K562 (cell line): ENCODE measurements at regions not wholly inside any gene's neighbourhood (a gene's known extent, or its start where the extent isn't known, plus 50 kb on each side); places are given as distances from the start of the nearest gene placed in this dataset.

Experiments
- ATAC-seq: fragments of 200-7000 bp; cut with Tn5 transposase; 3 replicates; pipeline ENCODE4 v1.9.1; 2020; ENCODE audit warnings: moderate library complexity
- BruUV-seq: library from RNA; stranded (reverse); fragments of 400-500 nt; replicated peaks from 2 replicates; lab custom pipeline; 2021; lab: Mats Ljungman, UMichigan
- CTCF ChIA-PET: fragments of 300-600 bp; formaldehyde crosslinking; extraction: SDS; loops from one replicate; lab custom pipeline; 2021; ENCODE audit warnings: low intra/inter-chr PET ratio; lab: Yijun Ruan, JAX
- POLR2A ChIA-PET: fragments of 300-600, 350-650 bp; sonication (Branson Sonifier 250); formaldehyde crosslinking; extraction: SDS; loops from one replicate; lab custom pipeline; 2021; ENCODE audit warnings: antibody characterized with exemption, inconsistent platforms; lab: Yijun Ruan, JAX
- DNase-seq, 4 experiments: peaks; one replicate each; pipeline versions ENCODE4 v3.0.0 to v3.0.0-alpha.2; 2011 to 2018; ENCODE audit warnings: low spot score in 3 of 4, mixed read lengths in 3 of 4; ENCODE audit errors: extremely low read depth in 1 of 4
- FAIRE-seq: peaks from 2 replicates; lab custom pipeline; 2011; peaks lifted over from hg19 to GRCh38; lab: Jason Lieb, UNC
- H2AFZ ChIP-seq: 2 replicates; pipeline ENCODE4 v1.6.0; 2011; ENCODE audit warnings: low read depth, low read length, control low read depth, inconsistent platforms
- H3K27ac ChIP-seq: fragments of 200-600 bp; 3 replicates; pipeline ENCODE4 v1.8.0; 2011; ENCODE audit warnings: low read depth, mild to moderate bottlenecking, control low read depth, inconsistent platforms, low read length, moderate library complexity, mixed read lengths; ENCODE audit errors: extremely low read depth
- H3K27me3 ChIP-seq, 2 experiments: fragments of 300-600 bp in 1 of 2; 2 replicates in 1 of 2; 3 replicates in 1 of 2; pipeline versions ENCODE4 v1.6.0 to v1.8.0; 2011; ENCODE audit warnings: inconsistent platforms in 2 of 2, low read length in 2 of 2, mild to moderate bottlenecking in 1 of 2, mixed read lengths in 1 of 2, moderate library complexity in 1 of 2; ENCODE audit not compliant: control insufficient read depth in 2 of 2, insufficient read depth in 2 of 2
- H3K36me3 ChIP-seq: fragments of 300-600 bp; 3 replicates; pipeline ENCODE4 v1.8.0; 2011; ENCODE audit warnings: mild to moderate bottlenecking, low read length, inconsistent platforms; ENCODE audit not compliant: control insufficient read depth, insufficient read depth
- H3K4me1 ChIP-seq, 2 experiments: fragments of 200-600 bp in 1 of 2; replicated peaks in 1 of 2; 2 replicates in 1 of 2; 3 replicates in 1 of 2; pipeline versions ENCODE4 v1.5.1 to v1.8.0; 2011; ENCODE audit warnings: inconsistent platforms in 2 of 2, low read length in 2 of 2, mild to moderate bottlenecking in 1 of 2, mixed read lengths in 1 of 2, moderate library complexity in 1 of 2; ENCODE audit not compliant: control insufficient read depth in 2 of 2, insufficient read depth in 2 of 2
- H3K4me2 ChIP-seq: 2 replicates; pipeline ENCODE4 v1.6.1; 2011; ENCODE audit warnings: low read length, control low read depth, inconsistent platforms, mixed read lengths; ENCODE audit not compliant: insufficient read depth
- H3K4me3 ChIP-seq: fragments of 200-600 bp; sonication (generic), shearing (Covaris generic); 2 replicates; pipeline ENCODE4 v1.5.1; 2016; ENCODE audit warnings: control low read depth, inconsistent platforms
- H3K79me2 ChIP-seq: fragments of 200-600 bp; 3 replicates; pipeline ENCODE4 v1.8.0; 2011; ENCODE audit warnings: low read length, inconsistent platforms; ENCODE audit not compliant: control insufficient read depth, insufficient read depth
- H3K9ac ChIP-seq, 2 experiments: 2 replicates each; pipeline versions ENCODE4 v1.6.0 to v1.6.1; 2011; ENCODE audit warnings: low read depth in 2 of 2, low read length in 2 of 2, control low read depth in 1 of 2, inconsistent platforms in 1 of 2, mild to moderate bottlenecking in 1 of 2, mixed read lengths in 1 of 2; ENCODE audit not compliant: insufficient read depth in 1 of 2
- H3K9me1 ChIP-seq: one replicate; pipeline ENCODE4 v1.6.0; 2011; ENCODE audit warnings: inconsistent platforms, mild to moderate bottlenecking, low read length, moderate library complexity; ENCODE audit not compliant: control insufficient read depth, insufficient read depth
- H3K9me3 ChIP-seq: replicated peaks from 2 replicates; pipeline ENCODE4 v1.5.1; 2011; ENCODE audit warnings: low read depth, low read length, inconsistent platforms; ENCODE audit not compliant: control insufficient read depth, insufficient read depth
- H4K20me1 ChIP-seq: replicated peaks from 2 replicates; pipeline ENCODE4 v1.6.1; 2011; ENCODE audit warnings: low read length, inconsistent platforms, mixed read lengths; ENCODE audit not compliant: control insufficient read depth, insufficient read depth
- COPS2 ChIP-seq: fragments of 450-650 bp; conservative IDR thresholded peaks from 2 replicates; pipeline ENCODE4 v1.6.1; 2016; ENCODE audit warnings: mild to moderate bottlenecking, moderate library complexity
- DDX20 ChIP-seq: fragments of 450-650 bp; IDR thresholded peaks from 2 replicates; pipeline ENCODE4 v1.6.1; 2016; ENCODE audit warnings: missing genetic modification characterization, low read depth, mild to moderate bottlenecking, missing compliant biosample characterization, moderate library complexity
- FOXP1 ChIP-seq: sonication (generic); formaldehyde crosslinking; IDR thresholded peaks from 2 replicates; pipeline ENCODE4 v1.8.0; 2022; ENCODE audit warnings: mild to moderate bottlenecking, missing genetic modification reagents
- HDAC8 ChIP-seq: fragments of 450-650 bp; IDR thresholded peaks from 2 replicates; pipeline ENCODE4 v1.6.1; 2016; ENCODE audit warnings: mild to moderate bottlenecking, missing genetic modification characterization, moderate library complexity, missing compliant biosample characterization
- HNRNPUL1 ChIP-seq: fragments of 200-400 bp; formaldehyde crosslinking; IDR thresholded peaks from 2 replicates; pipeline ENCODE4 v1.6.1; 2017; ENCODE audit warnings: low read length
- JUNB ChIP-seq: fragments of 450-650 bp; formaldehyde crosslinking; conservative IDR thresholded peaks from 2 replicates; pipeline ENCODE4 v1.4.0; 2020; ENCODE audit warnings: mild to moderate bottlenecking
- U2AF1 ChIP-seq: fragments of 200-400 bp; formaldehyde crosslinking; optimal IDR thresholded peaks from 2 replicates; pipeline ENCODE3; 2017; ENCODE audit warnings: mild to moderate bottlenecking, low read depth, low read length, moderate library complexity
- ZBTB1 ChIP-seq: sonication (generic); formaldehyde crosslinking; IDR thresholded peaks from 2 replicates; pipeline ENCODE4 v1.8.1; 2023; ENCODE audit warnings: missing genetic modification reagents, low read depth, mild to moderate bottlenecking, borderline replicate concordance
- ZBTB8A ChIP-seq: fragments of 450-650 bp; IDR thresholded peaks from 2 replicates; pipeline ENCODE4 v1.6.1; 2018; ENCODE audit warnings: mild to moderate bottlenecking, moderate library complexity; ENCODE audit not compliant: partially characterized antibody
- ZNF644 ChIP-seq: fragments of 200-800 bp; sonication (Bioruptor generic); IDR thresholded peaks from 2 replicates; pipeline ENCODE4 v1.6.1; 2016; ENCODE audit warnings: low read depth, missing genetic modification characterization, missing compliant biosample characterization
- ZNF717 ChIP-seq: fragments of 250-450 bp; sonication (Bioruptor Pico); IDR thresholded peaks from 2 replicates; pipeline ENCODE4 v1.5.0; 2021
- ZNF75A ChIP-seq: fragments of 450-650 bp; formaldehyde crosslinking; IDR thresholded peaks from 2 replicates; pipeline ENCODE4 v1.4.0; 2020; ENCODE audit warnings: mild to moderate bottlenecking
- WGBS: fragments of 100-300 bp; shearing (Covaris generic); methylation state at CpG from one replicate; pipeline ENCODE4 v1.1.6; 2016; ENCODE audit warnings: low coverage, mixed read lengths; ENCODE audit not compliant: insufficient coverage; ENCODE audit errors: missing lambda C conversion rate; 5-methylcytosine and 5-hydroxymethylcytosine counted together
- in situ Hi-C: fragments of 300-500 bp; cut with MboI; formaldehyde crosslinking; loops from 4 replicates; pipeline ENCODE4 v1.15.0; 2018; ENCODE audit warnings: inconsistent platforms, mixed read lengths
- intact Hi-C: fragments of 100-400 bp; cut with micrococcal nuclease; formaldehyde crosslinking; loops from 2 replicates; pipeline ENCODE4 v1.14.2; 2022
- TF ChIP-seq, protein P1 (sequence below): sonication (generic); formaldehyde crosslinking; IDR thresholded peaks from 2 replicates; pipeline ENCODE4 v1.8.1; 2023; ENCODE audit warnings: mild to moderate bottlenecking, missing genetic modification reagents
- TF ChIP-seq, protein P2 (sequence below): fragments of 250-450 bp; sonication (Bioruptor Pico); IDR thresholded peaks from 2 replicates; pipeline ENCODE4 v1.4.0; 2020; ENCODE audit warnings: mild to moderate bottlenecking, moderate library complexity
- TF ChIP-seq, protein P3 (sequence below): fragments of 250-450 bp; sonication (Bioruptor Pico); IDR thresholded peaks from 2 replicates; pipeline ENCODE4 v1.8.0; 2022; ENCODE audit warnings: moderate library complexity, mild to moderate bottlenecking, inconsistent platforms
- TF ChIP-seq, protein P4 (sequence below): fragments of 450-650 bp; conservative IDR thresholded peaks from 2 replicates; pipeline ENCODE4 v1.6.1; 2016; ENCODE audit warnings: missing genetic modification characterization, low read depth, mild to moderate bottlenecking, missing compliant biosample characterization, moderate library complexity

DNA sequence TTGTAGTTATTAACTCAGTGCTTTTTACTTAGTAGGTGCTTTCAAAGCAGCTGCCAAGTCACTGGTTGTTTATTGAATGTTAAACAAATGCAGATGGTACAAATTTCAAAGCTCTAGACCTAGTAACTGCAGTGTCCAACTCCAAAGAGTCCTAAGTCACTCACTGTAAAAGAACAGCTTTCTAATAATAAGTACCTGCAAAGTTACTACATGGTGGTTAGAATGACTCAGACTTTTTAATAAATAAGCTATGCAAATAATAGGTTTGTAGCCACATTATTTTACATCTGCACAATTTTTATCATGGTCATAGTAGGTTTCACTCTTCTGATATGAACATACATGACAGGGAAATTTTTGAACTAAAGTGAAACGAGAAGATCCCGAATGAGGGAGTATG is 1620.4 kb upstream of the CELF4 start:
- Histone ChIP-seq H4K20me1 (no peaks in the 10 kb centered on the region), H3K9me1 (no peaks in the 10 kb centered on the region), H3K9ac (no peak overlapping the region), H3K4me2 (no peak overlapping the region), H2AFZ (no peak overlapping the region), H3K27me3 (no peaks in the 10 kb centered on the region), H3K79me2 (no peaks in the 10 kb centered on the region), H3K9me3 (no peaks in the 10 kb centered on the region; the same call in 1 of the 2 replicates), H3K4me3 (no peak overlapping the region), H3K27ac (no peak overlapping the region), H3K36me3 (no peaks in the 10 kb centered on the region), H3K4me1 (no peaks in the 10 kb centered on the region)
- WGBS, result 0% methylated on average over 2 of the region's 2 CpGs
- in situ Hi-C loops, result no loop called here
- DNase-seq (no peak), FAIRE-seq (no peak), ATAC-seq (no peak)
- intact Hi-C loops, result no loop called here
- ChIA-PET POLR2A (no interaction called here), CTCF (no interaction called here)
- no TSS peak for BruUV-seq
- TF ChIP-seq HDAC8 (tag), result no peak
- no peak for TF ChIP-seq ZNF717 (CRISPR knock-in tag)
- TF ChIP-seq ZNF644, result no peak
- TF ChIP-seq COPS2, result no peak
- TF ChIP-seq, protein P1, sequence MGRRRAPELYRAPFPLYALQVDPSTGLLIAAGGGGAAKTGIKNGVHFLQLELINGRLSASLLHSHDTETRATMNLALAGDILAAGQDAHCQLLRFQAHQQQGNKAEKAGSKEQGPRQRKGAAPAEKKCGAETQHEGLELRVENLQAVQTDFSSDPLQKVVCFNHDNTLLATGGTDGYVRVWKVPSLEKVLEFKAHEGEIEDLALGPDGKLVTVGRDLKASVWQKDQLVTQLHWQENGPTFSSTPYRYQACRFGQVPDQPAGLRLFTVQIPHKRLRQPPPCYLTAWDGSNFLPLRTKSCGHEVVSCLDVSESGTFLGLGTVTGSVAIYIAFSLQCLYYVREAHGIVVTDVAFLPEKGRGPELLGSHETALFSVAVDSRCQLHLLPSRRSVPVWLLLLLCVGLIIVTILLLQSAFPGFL (CRISPR knock-in tag), result no peak
- no peak for TF ChIP-seq ZBTB8A
- no peak for TF ChIP-seq JUNB (CRISPR knock-in tag)
- TF ChIP-seq, protein P2, sequence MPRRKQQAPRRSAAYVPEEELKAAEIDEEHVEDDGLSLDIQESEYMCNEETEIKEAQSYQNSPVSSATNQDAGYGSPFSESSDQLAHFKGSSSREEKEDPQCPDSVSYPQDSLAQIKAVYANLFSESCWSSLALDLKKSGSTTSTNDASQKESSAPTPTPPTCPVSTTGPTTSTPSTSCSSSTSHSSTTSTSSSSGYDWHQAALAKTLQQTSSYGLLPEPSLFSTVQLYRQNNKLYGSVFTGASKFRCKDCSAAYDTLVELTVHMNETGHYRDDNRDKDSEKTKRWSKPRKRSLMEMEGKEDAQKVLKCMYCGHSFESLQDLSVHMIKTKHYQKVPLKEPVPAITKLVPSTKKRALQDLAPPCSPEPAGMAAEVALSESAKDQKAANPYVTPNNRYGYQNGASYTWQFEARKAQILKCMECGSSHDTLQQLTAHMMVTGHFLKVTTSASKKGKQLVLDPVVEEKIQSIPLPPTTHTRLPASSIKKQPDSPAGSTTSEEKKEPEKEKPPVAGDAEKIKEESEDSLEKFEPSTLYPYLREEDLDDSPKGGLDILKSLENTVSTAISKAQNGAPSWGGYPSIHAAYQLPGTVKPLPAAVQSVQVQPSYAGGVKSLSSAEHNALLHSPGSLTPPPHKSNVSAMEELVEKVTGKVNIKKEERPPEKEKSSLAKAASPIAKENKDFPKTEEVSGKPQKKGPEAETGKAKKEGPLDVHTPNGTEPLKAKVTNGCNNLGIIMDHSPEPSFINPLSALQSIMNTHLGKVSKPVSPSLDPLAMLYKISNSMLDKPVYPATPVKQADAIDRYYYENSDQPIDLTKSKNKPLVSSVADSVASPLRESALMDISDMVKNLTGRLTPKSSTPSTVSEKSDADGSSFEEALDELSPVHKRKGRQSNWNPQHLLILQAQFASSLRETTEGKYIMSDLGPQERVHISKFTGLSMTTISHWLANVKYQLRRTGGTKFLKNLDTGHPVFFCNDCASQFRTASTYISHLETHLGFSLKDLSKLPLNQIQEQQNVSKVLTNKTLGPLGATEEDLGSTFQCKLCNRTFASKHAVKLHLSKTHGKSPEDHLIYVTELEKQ (CRISPR knock-in tag), result no peak
- TF ChIP-seq, protein P3, sequence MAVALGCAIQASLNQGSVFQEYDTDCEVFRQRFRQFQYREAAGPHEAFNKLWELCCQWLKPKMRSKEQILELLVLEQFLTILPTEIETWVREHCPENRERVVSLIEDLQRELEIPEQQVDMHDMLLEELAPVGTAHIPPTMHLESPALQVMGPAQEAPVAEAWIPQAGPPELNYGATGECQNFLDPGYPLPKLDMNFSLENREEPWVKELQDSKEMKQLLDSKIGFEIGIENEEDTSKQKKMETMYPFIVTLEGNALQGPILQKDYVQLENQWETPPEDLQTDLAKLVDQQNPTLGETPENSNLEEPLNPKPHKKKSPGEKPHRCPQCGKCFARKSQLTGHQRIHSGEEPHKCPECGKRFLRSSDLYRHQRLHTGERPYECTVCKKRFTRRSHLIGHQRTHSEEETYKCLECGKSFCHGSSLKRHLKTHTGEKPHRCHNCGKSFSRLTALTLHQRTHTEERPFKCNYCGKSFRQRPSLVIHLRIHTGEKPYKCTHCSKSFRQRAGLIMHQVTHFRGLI (CRISPR knock-in tag), result no peak
- TF ChIP-seq U2AF1, result no peak
- TF ChIP-seq ZBTB1 (CRISPR knock-in tag), result no peak
- TF ChIP-seq, protein P4, sequence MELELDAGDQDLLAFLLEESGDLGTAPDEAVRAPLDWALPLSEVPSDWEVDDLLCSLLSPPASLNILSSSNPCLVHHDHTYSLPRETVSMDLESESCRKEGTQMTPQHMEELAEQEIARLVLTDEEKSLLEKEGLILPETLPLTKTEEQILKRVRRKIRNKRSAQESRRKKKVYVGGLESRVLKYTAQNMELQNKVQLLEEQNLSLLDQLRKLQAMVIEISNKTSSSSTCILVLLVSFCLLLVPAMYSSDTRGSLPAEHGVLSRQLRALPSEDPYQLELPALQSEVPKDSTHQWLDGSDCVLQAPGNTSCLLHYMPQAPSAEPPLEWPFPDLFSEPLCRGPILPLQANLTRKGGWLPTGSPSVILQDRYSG (tag), result no peak
- TF ChIP-seq DDX20 (tag), result no peak
- no peak for TF ChIP-seq HNRNPUL1
- TF ChIP-seq FOXP1, result no peak
- no peak for TF ChIP-seq ZNF75A
